GM12891 (cell line): ENCODE measurements at regions not wholly inside any gene's neighbourhood (a gene's known extent, or its start where the extent isn't known, plus 50 kb on each side); places are given as distances from the start of the nearest gene placed in this dataset.

Source experiments
- DNase-seq: peaks from one replicate; pipeline ENCODE4 v3.0.0; 2011; ENCODE audit warnings: low spot score; ENCODE audit not compliant: insufficient read length
- FAIRE-seq: peaks from 2 replicates; lab custom pipeline; 2011; peaks lifted over from hg19 to GRCh38; lab: Jason Lieb, UNC
- PAX5 ChIP-seq: IDR thresholded peaks from 2 replicates; pipeline ENCODE4 v1.6.1; 2011; ENCODE audit warnings: low read length, moderate library complexity, mild to moderate bottlenecking; ENCODE audit not compliant: insufficient read depth, severe bottlenecking
- POLR2A ChIP-seq: IDR thresholded peaks from 2 replicates; pipeline ENCODE4 v1.6.1; 2011; ENCODE audit warnings: low read depth, low read length, control low read depth
- POLR2AphosphoS5 ChIP-seq: IDR thresholded peaks from 2 replicates; pipeline ENCODE4 v1.6.1; 2011; ENCODE audit warnings: low read depth, low read length, control low read depth
- POU2F2 ChIP-seq: IDR thresholded peaks from 2 replicates; pipeline ENCODE4 v1.6.1; 2011; ENCODE audit warnings: low read depth, mild to moderate bottlenecking, control low read depth, low read length, moderate library complexity
- SPI1 ChIP-seq: IDR thresholded peaks from 2 replicates; pipeline ENCODE4 v1.6.1; 2011; ENCODE audit warnings: low read depth, low read length, control low read depth
- TAF1 ChIP-seq: IDR thresholded peaks from 2 replicates; pipeline ENCODE4 v1.6.1; 2011; ENCODE audit warnings: low read depth, low read length, control low read depth

DNA sequence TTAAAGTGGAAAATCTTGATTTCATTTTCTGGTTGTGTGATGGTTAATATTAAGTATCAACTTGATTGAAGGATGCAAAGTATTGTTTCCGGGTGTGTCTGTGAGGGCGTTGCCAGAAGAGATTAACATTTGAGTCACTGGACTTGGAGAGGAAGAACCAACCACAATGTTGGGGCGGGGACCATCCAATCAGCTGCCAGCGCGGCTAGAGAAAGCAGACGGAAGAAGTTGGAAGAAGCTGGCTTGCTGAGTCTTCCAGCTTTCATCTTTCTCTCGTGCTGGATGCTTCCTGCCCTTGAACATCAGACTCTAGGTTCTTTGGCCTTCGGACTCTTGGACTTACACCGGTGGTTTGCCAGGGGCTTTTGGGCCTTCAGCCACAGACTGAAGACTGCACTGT, 832.6 kb upstream of the TMPRSS15 start:
- TF ChIP-seq POU2F2 (no peak), TAF1 (no peak), POLR2AphosphoS5 (no peak), PAX5 (no peak), SPI1 (no peak), POLR2A (no peak)
- FAIRE-seq = no peak
- no peak for DNase-seq

DNA sequence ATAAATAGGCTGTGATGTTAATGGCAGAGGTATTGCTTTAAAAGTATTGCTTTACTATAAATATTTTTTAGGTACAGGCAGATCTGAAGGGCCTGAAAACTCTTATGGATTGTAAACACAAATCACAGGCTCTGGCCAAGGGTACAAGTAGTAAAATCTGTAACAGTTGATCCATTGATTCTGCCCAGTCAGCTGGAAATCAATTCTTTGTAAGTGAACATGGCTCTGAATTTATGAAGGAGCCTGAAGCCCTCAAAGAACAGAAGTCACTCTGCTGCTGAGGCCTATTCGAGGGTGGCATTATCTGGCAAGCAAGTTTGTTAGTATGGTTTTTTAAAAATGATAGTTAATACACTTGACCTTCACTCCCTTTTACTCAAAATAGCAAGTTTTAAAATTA, 834.0 kb upstream of the TMPRSS15 start:
- TF ChIP-seq PAX5 = no peak
- FAIRE-seq = no peak
- DNase-seq = no peak

DNA sequence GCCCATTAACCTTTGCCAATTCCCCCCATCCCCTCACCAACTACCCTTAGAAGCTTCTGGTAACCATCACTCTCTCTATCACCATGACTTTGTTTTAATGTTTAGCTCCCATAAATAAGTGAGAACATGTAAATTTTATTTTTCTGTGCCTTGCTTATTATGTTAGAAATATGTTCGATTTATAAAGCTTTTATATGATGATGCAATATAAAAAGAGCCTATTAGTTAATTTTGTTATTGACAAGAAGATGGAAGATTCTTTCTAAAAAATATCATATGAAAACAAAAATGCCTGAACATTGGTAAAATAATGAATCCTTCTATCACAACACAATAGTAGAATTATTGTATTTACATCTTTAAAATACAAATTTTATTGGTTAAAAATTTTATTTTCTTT, 836.1 kb upstream of the TMPRSS15 start:
- no peak for FAIRE-seq
- TF ChIP-seq POLR2AphosphoS5 (no peak), PAX5 (no peak), POU2F2 (no peak), TAF1 (no peak), SPI1 (no peak), POLR2A (no peak)
- no peak for DNase-seq

DNA sequence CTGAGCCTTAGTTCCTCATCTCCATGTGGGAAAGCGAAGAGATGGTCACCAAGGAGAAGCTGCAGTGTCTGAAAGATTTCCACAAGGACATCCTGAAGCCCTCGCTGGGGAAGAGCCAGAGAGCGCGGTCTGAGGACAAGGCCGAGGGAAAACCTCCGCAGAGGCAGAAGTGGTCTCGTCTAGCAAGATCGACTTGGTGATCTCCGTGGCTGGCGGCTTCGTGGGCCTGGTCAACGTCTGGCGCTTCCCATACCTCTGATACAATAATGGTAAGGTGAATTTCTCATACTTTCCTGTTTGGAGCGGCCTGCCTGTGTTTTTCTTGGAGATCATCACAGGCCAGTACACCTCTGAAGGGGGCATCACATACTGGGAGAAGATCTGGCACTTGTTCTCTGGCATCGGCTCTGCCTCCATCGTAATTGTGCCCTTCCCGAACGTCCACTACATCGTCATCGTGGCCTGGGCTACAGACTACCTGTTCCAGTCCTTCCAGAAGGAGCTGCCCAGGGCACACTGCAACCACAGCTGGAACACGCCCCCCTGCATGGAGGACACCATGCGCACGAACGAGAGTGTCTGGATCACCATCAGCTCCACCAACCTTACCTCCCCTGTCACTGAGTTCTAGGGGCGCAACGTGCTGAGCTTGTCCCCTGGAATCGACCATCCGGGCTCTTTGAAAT, 841.1 kb upstream of the TMPRSS15 start:
- FAIRE-seq = no peak
- no peak for DNase-seq
- no peak for TF ChIP-seq POU2F2
- no peak for TF ChIP-seq PAX5
- no peak for TF ChIP-seq SPI1
- no peak for TF ChIP-seq POLR2AphosphoS5
- TF ChIP-seq TAF1 = no peak
- no peak for TF ChIP-seq POLR2A

DNA sequence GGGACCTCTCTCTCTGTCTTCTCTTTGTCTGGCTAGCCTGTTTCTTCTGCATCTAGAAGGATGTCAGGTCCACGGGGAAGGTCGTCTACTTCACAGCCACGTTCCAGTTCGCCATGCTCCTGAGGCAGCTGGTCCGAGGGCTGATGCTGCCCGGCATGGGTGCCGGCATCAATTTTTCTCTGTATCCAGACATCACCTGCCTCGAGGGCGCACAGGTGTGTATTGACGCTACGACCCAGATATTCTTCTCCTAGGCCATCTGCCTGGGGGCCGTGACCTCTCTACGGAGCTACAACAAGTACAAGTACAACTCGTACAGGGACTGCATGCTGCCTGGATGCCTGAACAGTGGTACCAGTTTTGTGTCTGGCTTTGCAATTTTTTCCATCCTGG, 841.6 kb upstream of the TMPRSS15 start:
- TF ChIP-seq POLR2A = no peak
- no peak for TF ChIP-seq SPI1
- TF ChIP-seq POU2F2 = no peak
- TF ChIP-seq TAF1 = no peak
- no peak for TF ChIP-seq POLR2AphosphoS5
- TF ChIP-seq PAX5 = no peak
- FAIRE-seq = no peak
- no peak for DNase-seq

DNA sequence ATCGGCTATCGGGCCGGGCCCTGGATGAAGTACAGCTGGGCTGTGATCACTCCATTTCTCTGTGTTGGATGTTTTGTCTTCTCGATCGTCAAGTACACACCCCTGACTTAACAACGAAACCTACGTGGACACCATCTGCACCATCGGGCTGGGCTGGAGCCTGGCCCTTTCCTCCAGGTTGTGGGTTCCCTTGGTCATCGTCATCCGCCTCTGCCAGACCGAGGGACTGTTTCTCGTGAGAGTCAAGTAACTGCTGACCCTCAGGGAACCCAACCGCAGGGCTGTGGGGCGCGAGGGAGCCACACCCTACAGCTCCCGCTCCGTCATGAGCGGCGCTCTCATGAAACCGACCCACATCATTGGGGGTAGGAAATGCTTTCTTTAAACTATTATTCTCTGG, 842.4 kb upstream of the TMPRSS15 start:
- no peak for DNase-seq
- TF ChIP-seq POU2F2 = no peak
- no peak for TF ChIP-seq TAF1
- no peak for TF ChIP-seq SPI1
- no peak for TF ChIP-seq POLR2A
- no peak for TF ChIP-seq POLR2AphosphoS5
- TF ChIP-seq PAX5 = no peak
- FAIRE-seq = no peak

DNA sequence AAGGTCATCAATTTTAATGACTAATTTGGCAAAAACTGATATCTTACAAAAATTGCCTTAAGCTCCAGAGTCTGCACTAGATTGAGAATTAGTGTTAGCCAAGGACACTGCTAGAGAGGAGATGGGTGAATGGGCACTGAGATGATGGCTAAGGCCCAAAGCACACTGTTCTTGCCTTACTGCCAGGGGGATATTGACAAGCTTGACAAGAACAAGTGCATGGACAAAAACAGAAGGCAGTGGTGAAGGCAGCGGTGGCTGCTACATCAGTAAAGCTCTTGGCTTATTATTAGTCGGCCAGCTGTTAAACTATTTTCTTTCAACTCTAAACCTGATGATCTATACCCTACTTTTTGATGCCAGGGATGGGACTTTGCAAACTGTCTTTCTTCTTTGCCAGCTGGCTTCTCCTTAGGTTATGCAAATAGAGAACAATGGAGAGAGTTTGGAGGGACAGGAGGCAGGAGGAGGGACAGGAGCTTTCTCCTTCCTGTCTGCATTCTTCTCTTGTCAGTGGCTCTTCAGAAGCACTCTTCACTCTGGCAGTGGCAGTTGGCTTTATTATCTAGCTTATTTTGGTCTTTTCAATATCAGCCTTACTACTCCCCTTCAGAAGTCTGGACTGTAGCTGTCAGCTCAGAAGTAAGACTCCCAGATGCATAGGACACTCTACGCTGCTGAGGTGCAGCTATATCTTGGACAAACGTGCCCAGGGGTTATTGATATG, 853.5 kb upstream of the TMPRSS15 start:
- FAIRE-seq (no peak), DNase-seq (no peak)
- TF ChIP-seq PAX5 (no peak), POLR2A (no peak), POLR2AphosphoS5 (no peak), TAF1 (no peak), SPI1 (no peak), POU2F2 (no peak)

DNA sequence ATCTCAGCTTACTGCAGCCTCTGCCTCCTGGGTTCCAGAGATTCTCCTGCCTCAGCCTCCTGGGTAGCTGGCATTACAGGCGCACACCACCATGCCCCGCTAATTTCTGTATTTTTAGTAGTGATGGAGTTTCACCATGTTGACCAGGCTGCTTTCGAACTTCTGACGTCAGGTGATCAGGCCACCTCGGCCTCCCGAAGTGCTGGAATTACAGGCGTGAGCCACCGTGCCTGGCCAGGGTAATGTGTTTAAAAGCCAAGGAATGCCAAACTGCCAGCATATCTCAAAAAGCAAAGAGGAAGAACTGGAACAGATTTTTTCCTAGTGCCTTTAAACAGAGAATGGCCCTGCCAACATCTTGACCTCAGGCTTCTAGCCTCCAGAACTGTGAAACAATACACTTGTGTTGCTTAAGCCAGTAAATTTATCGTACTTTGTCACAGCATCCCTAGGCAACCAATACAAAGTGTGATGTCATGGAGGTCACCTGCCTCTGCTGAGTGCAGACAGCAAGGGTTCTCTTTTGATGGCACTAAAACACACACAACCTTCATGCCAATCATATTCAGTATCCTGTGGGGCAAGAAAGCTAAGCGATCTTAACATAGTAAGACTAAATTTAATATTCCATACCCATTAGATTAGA, 858.3 kb upstream of the TMPRSS15 start:
- FAIRE-seq (no peak), DNase-seq (no peak)
- TF ChIP-seq TAF1 = no peak
- no peak for TF ChIP-seq POLR2AphosphoS5

DNA sequence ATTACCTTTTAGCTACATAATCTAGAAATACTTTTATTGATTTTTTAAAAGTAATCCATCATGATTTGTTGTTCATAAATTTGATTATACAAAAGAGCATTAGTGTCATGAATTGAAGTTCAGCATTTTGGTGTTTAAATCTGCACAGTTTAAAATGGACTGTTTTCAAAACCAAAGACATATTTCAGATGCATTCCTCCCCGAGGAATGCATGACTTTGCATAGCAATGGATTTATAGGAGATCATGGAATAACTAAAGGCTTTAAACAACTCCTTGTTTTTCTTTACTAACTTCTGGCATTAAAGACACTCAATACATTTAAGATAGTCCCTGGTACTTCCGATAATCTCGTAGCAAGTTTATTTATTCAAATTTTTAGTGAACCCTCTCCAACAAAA, 863.1 kb upstream of the TMPRSS15 start:
- no peak for DNase-seq
- TF ChIP-seq SPI1 = no peak
- no peak for TF ChIP-seq POLR2AphosphoS5
- no peak for TF ChIP-seq TAF1
- TF ChIP-seq PAX5 = no peak
- TF ChIP-seq POLR2A = no peak
- no peak for TF ChIP-seq POU2F2
- no peak for FAIRE-seq
